Caco-2 (cell line): ENCODE measurements at regions not wholly inside any gene's neighbourhood (a gene's known extent, or its start where the extent isn't known, plus 50 kb on each side); places are given as distances from the start of the nearest gene placed in this dataset.

Experiments
- BruUV-seq: library from RNA; stranded (reverse); fragments of 400-500 nt; replicated peaks from 2 replicates; lab custom pipeline; 2021; lab: Mats Ljungman, UMichigan
- CTCF ChIA-PET: fragments of 300-600 bp; sonication (Branson Sonifier 250); formaldehyde crosslinking; loops from one replicate; lab custom pipeline; 2022; ENCODE audit warnings: antibody characterized with exemption; lab: Charles Lee
- POLR2A ChIA-PET: fragments of 300-600 bp; sonication (Branson Sonifier 250); formaldehyde crosslinking; loops from one replicate; lab custom pipeline; 2022; ENCODE audit warnings: antibody characterized with exemption; lab: Charles Lee
- DNase-seq, 2 experiments: peaks; one replicate each; pipeline versions ENCODE4 v3.0.0 to v3.0.0-alpha.2; 2020 to 2022
- H3K27me3 ChIP-seq: replicated peaks from 2 replicates; pipeline ENCODE4 v1.6.0; 2011; ENCODE audit warnings: low read length; ENCODE audit not compliant: control insufficient read depth, insufficient read depth
- H3K36me3 ChIP-seq: 2 replicates; pipeline ENCODE4 v1.5.1; 2011; ENCODE audit warnings: low read length; ENCODE audit not compliant: control insufficient read depth, insufficient read depth
- H3K4me1 ChIP-seq: fragments of 250-450 bp; sonication (Bioruptor Pico); 2 replicates; pipeline ENCODE4 v1.5.1; 2020; ENCODE audit warnings: mild to moderate bottlenecking
- H3K4me3 ChIP-seq: 2 replicates; pipeline ENCODE4 v1.5.1; 2011; ENCODE audit warnings: low read depth, mild to moderate bottlenecking, control low read depth, low read length
- H3K9me3 ChIP-seq: fragments of 250-450 bp; sonication (Bioruptor Pico); 2 replicates; pipeline ENCODE4 v1.5.1; 2020; ENCODE audit warnings: mild to moderate bottlenecking, moderate library complexity
- H3K27ac Mint-ChIP-seq: one replicate; pipeline ENCODE4 v1.8.0; 2022; ENCODE audit warnings: mixed read lengths; ENCODE audit not compliant: unreplicated experiment
- H3K27me3 Mint-ChIP-seq: one replicate; pipeline ENCODE4 v1.8.0; 2022; ENCODE audit warnings: mixed read lengths; ENCODE audit not compliant: insufficient read depth, unreplicated experiment
- H3K36me3 Mint-ChIP-seq: one replicate; pipeline ENCODE4 v1.8.0; 2022; ENCODE audit warnings: mild to moderate bottlenecking, mixed read lengths; ENCODE audit not compliant: insufficient read depth, unreplicated experiment
- H3K4me1 Mint-ChIP-seq: one replicate; pipeline ENCODE4 v1.8.0; 2022; ENCODE audit warnings: low read depth, mixed read lengths; ENCODE audit not compliant: unreplicated experiment
- H3K4me3 Mint-ChIP-seq: one replicate; pipeline ENCODE4 v1.8.0; 2022; ENCODE audit warnings: mild to moderate bottlenecking, moderate library complexity, mixed read lengths; ENCODE audit not compliant: unreplicated experiment
- H3K9me3 Mint-ChIP-seq: one replicate; pipeline ENCODE4 v1.8.0; 2022; ENCODE audit warnings: mixed read lengths; ENCODE audit not compliant: unreplicated experiment
- CTCF ChIP-seq, 2 experiments: fragments of 200-600 bp in 1 of 2; IDR thresholded peaks; 1 replicate in 1 of 2; 2 replicates in 1 of 2; pipeline versions ENCODE4 v1.5.1 to v1.8.0; 2011 to 2022; ENCODE audit warnings: antibody characterized with exemption in 1 of 2, control low read depth in 1 of 2, inconsistent platforms in 1 of 2, low read depth in 1 of 2, low read length in 1 of 2, mild to moderate bottlenecking in 1 of 2, moderate library complexity in 1 of 2; ENCODE audit not compliant: insufficient read depth in 1 of 2, severe bottlenecking in 1 of 2, unreplicated experiment in 1 of 2
- intact Hi-C: fragments of 100-400 bp; cut with micrococcal nuclease; formaldehyde crosslinking; loops from one replicate; pipeline ENCODE4 v1.10.0; 2022; ENCODE audit not compliant: unreplicated experiment

DNA sequence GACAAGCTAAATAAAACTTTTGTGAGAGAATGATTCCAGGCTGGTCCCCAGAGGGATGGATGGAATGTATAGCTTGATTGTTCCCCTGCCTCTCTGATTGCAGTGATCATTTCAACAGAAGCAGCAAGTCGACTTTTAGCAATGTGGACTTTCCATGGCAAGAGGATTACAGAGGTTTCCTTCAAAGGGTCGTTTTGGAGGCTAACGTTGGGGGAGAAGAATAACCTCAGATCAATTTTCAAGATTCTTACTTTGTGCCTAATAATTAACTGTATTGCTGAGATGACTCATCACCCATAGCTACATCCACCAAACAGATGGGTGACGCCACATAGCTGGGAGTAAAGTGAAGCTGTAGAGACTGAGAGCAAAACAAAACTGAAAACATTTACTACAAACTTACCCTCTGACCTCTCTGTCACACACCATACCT lies 79.9 kb downstream of the GTPBP8 start:
- CTCF ChIA-PET: no interaction called here
- POLR2A ChIA-PET: no interaction called here
- H3K36me3 Mint-ChIP-seq: no peaks in the 10 kb centered on the region
- H3K9me3 ChIP-seq: no peaks in the 10 kb centered on the region
- TF ChIP-seq CTCF (IDR thresholded peaks at IDR 0.05; ENCODE audit: insufficient read depth in 1 of 2, low read depth in 1 of 2, low read length in 1 of 2, severe bottlenecking in 1 of 2, unreplicated experiment in 1 of 2): no peak
- H3K36me3 ChIP-seq: no peaks in the 10 kb centered on the region
- DNase-seq: no peak
- BruUV-seq: no TSS peak
- H3K4me1 ChIP-seq: no peaks in the 10 kb centered on the region
- peaks cover 16% of the 10 kb centered on the region for H3K27me3 Mint-ChIP-seq
- no peak overlapping the region for H3K27ac Mint-ChIP-seq
- no peaks in the 10 kb centered on the region for H3K9me3 Mint-ChIP-seq
- H3K4me3 ChIP-seq: no peak overlapping the region
- H3K27me3 ChIP-seq: no peaks in the 10 kb centered on the region; the same call in 1 of the 2 replicates
- no peaks in the 10 kb centered on the region for H3K4me1 Mint-ChIP-seq
- intact Hi-C loops: no loop called here
- no peak overlapping the region for H3K4me3 Mint-ChIP-seq

DNA sequence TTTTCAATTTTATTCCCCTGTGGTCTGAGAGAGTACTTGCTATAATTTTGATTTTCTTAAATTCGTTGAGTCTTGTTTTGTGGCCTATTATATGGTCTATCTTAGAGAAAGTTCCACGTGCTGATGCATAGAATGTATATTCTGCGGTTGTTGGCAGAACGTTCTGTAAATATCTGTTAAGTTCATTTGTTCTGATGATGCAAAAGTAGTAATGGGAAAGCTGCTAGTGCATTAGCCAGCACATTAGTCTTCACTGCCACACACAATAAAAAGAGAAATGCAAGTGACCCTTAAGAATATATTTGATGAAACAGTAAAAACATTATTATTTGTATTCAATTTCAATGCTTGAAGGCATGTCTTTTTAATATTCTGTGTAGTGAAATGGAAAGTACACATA lies 84.8 kb downstream of the GTPBP8 start:
- no TSS peak for BruUV-seq
- TF ChIP-seq CTCF (IDR thresholded peaks at IDR 0.05; ENCODE audit: insufficient read depth in 1 of 2, low read depth in 1 of 2, low read length in 1 of 2, severe bottlenecking in 1 of 2, unreplicated experiment in 1 of 2): no peak
- Histone ChIP-seq H3K9me3 (no peaks in the 10 kb centered on the region), H3K4me1 (no peaks in the 10 kb centered on the region), H3K4me3 (no peak overlapping the region), H3K36me3 (no peaks in the 10 kb centered on the region), H3K27me3 (no peaks in the 10 kb centered on the region; the same call in 1 of the 2 replicates)
- POLR2A ChIA-PET: no interaction called here
- Mint-ChIP-seq H3K27me3 (peaks cover 13% of the 10 kb centered on the region), H3K27ac (no peak overlapping the region), H3K4me1 (no peaks in the 10 kb centered on the region), H3K36me3 (no peaks in the 10 kb centered on the region), H3K9me3 (no peaks in the 10 kb centered on the region), H3K4me3 (no peak overlapping the region)
- CTCF ChIA-PET: no interaction called here
- intact Hi-C loops: no loop called here
- DNase-seq: no peak

- H3K4me3 ChIP-seq: no peak overlapping the region
- ChIA-PET POLR2A (no interaction called here), CTCF (no interaction called here)
- BruUV-seq: no TSS peak
- Mint-ChIP-seq H3K4me1 (no peaks in the 10 kb centered on the region), H3K4me3 (no peak overlapping the region), H3K27me3 (peaks cover 9% of the 10 kb centered on the region), H3K9me3 (no peaks in the 10 kb centered on the region), H3K27ac (no peak overlapping the region), H3K36me3 (no peaks in the 10 kb centered on the region)
- no peaks in the 10 kb centered on the region for H3K4me1 ChIP-seq
- H3K9me3 ChIP-seq: no peaks in the 10 kb centered on the region
- H3K27me3 ChIP-seq: no peaks in the 10 kb centered on the region
- intact Hi-C loops: no loop called here
- no peaks in the 10 kb centered on the region for H3K36me3 ChIP-seq
- no peak for DNase-seq
- TF ChIP-seq CTCF (IDR thresholded peaks at IDR 0.05; ENCODE audit: insufficient read depth in 1 of 2, low read depth in 1 of 2, low read length in 1 of 2, severe bottlenecking in 1 of 2, unreplicated experiment in 1 of 2): no peak
These were observed 88.6 kb downstream of the GTPBP8 start for GRCh38 chr3:113079218-113079961.
